ENCODE measurements at regions not wholly inside any gene's neighbourhood (a gene's known extent, or its start where the extent isn't known, plus 50 kb on each side); places are given as distances from the start of the nearest gene placed in this dataset.

GRCh38 chr2:22282220-22282619 lies 1102.8 kb upstream of the KLHL29 start:
- ChIA-PET POLR2A (no interaction called here), CTCF (no interaction called here)
- WGBS (ENCODE audit: missing lambda C conversion rate) = 4% methylated on average over 1 of the region's 1 CpG
- H3K27ac ChIP-seq = no peak overlapping the region
- H3K9me3 ChIP-seq = no peaks in the 10 kb centered on the region
- ATAC-seq (no peak), DNase-seq (ENCODE audit: low read depth in 1 of 2, low spot score in 1 of 2) (no peak), FAIRE-seq (no peak)
- H3K4me2 ChIP-seq = no peak overlapping the region
- H3K4me1 ChIP-seq = no peaks in the 10 kb centered on the region
- TF ChIP-seq CHD4 (IDR thresholded peaks at IDR 0.05; ENCODE audit: borderline replicate concordance) = no peak
- TF ChIP-seq HES2 (IDR thresholded peaks at IDR 0.05) = no peak
- TF ChIP-seq CTCF (IDR thresholded peaks at IDR 0.05) = no peak
- no peak for TF ChIP-seq RNF2 (IDR thresholded peaks at IDR 0.05; ENCODE audit: borderline replicate concordance, low read depth)
- no peak for TF ChIP-seq MYC (IDR thresholded peaks at IDR 0.05; ENCODE audit: borderline replicate concordance, low read length)
- no peak for TF ChIP-seq EP300 (IDR thresholded peaks at IDR 0.05)
- TF ChIP-seq EHF (CRISPR knock-in tag; IDR thresholded peaks at IDR 0.05) = no peak
- TF ChIP-seq ZC3H11A (IDR thresholded peaks at IDR 0.05) = no peak
- no peak for TF ChIP-seq E2F6 (IDR thresholded peaks at IDR 0.05; ENCODE audit: borderline replicate concordance, low read depth)
- TF ChIP-seq TP53 (CRISPR knock-in tag; IDR thresholded peaks at IDR 0.05) = no peak
- no peak for TF ChIP-seq BHLHE40 (IDR thresholded peaks at IDR 0.05; ENCODE audit: low read depth, low read length)
- no peak for TF ChIP-seq JUN (IDR thresholded peaks at IDR 0.05)
- TF ChIP-seq CBX2 (IDR thresholded peaks at IDR 0.05; ENCODE audit: borderline replicate concordance, low read depth) = no peak
- no peak for TF ChIP-seq MAZ (IDR thresholded peaks at IDR 0.05; ENCODE audit: borderline replicate concordance, low read depth, low read length)
- no peak for TF ChIP-seq HOXA7 (CRISPR knock-in tag; IDR thresholded peaks at IDR 0.05)
- no peak for TF ChIP-seq SREBF2 (IDR thresholded peaks at IDR 0.05)
- TF ChIP-seq PBX3 (IDR thresholded peaks at IDR 0.05) = no peak
- TF ChIP-seq RCOR1 (IDR thresholded peaks at IDR 0.05; ENCODE audit: low read depth, low read length) = no peak
- no peak overlapping the region for H3K4me3 ChIP-seq

GRCh38 chr2:22282916-22283315 lies 1102.1 kb upstream of the KLHL29 start:
- H3K4me3 ChIP-seq = no peak overlapping the region
- H3K4me1 ChIP-seq = no peaks in the 10 kb centered on the region
- FAIRE-seq (no peak), DNase-seq (ENCODE audit: low read depth in 1 of 2, low spot score in 1 of 2) (no peak), ATAC-seq (no peak)
- CTCF ChIA-PET = no interaction called here
- H3K27ac ChIP-seq = no peak overlapping the region
- H3K9me3 ChIP-seq = no peaks in the 10 kb centered on the region
- no peak overlapping the region for H3K4me2 ChIP-seq
- TF ChIP-seq PBX3 (IDR thresholded peaks at IDR 0.05) (no peak), EP300 (IDR thresholded peaks at IDR 0.05) (no peak), E2F6 (IDR thresholded peaks at IDR 0.05; ENCODE audit: borderline replicate concordance, low read depth) (no peak), MAZ (IDR thresholded peaks at IDR 0.05; ENCODE audit: borderline replicate concordance, low read depth, low read length) (no peak), EHF (CRISPR knock-in tag; IDR thresholded peaks at IDR 0.05) (no peak), PHF8 (IDR thresholded peaks at IDR 0.05; ENCODE audit: borderline replicate concordance, low read depth) (no peak), KDM5A (IDR thresholded peaks at IDR 0.05) (no peak), HOXB5 (CRISPR knock-in tag; IDR thresholded peaks at IDR 0.05) (no peak), GATA3 (IDR thresholded peaks at IDR 0.05; ENCODE audit: borderline replicate concordance) (no peak), POLR2A (IDR thresholded peaks at IDR 0.05; ENCODE audit: low read length) (no peak), HMGXB4 (CRISPR knock-in tag; IDR thresholded peaks at IDR 0.05; ENCODE audit: borderline replicate concordance) (no peak), RARB (CRISPR knock-in tag; IDR thresholded peaks at IDR 0.05) (no peak), KDM1A (IDR thresholded peaks at IDR 0.05; ENCODE audit: low read depth) (no peak), CEBPB (IDR thresholded peaks at IDR 0.05) (no peak), ZNF302 (CRISPR knock-in tag; IDR thresholded peaks at IDR 0.05) (no peak)
- 5% methylated on average over 6 of the region's 6 CpGs for WGBS (ENCODE audit: missing lambda C conversion rate)
- POLR2A ChIA-PET = no interaction called here
